Fibroblast of lung (primary cell): ENCODE measurements at regions not wholly inside any gene's neighbourhood (a gene's known extent, or its start where the extent isn't known, plus 50 kb on each side); places are given as distances from the start of the nearest gene placed in this dataset.

Experiments used
- DNase-seq, 2 donors: peaks; one replicate each; pipeline versions ENCODE4 v3.0.0 to v3.0.0-alpha.2; 2010; ENCODE audit warnings: low read depth in 2 of 2
- H2AFZ ChIP-seq: 2 replicates; pipeline ENCODE4 v1.5.1; 2012; ENCODE audit warnings: low read length, control low read depth, inconsistent platforms
- H3K27ac ChIP-seq: 2 replicates; pipeline ENCODE4 v1.5.1; 2011; ENCODE audit warnings: low read length, control low read depth; ENCODE audit not compliant: insufficient read depth
- H3K27me3 ChIP-seq: 2 replicates; pipeline ENCODE4 v1.5.1; 2011; ENCODE audit warnings: mild to moderate bottlenecking, low read length; ENCODE audit not compliant: control insufficient read depth, insufficient read depth
- H3K36me3 ChIP-seq: 2 replicates; pipeline ENCODE4 v1.5.1; 2011; ENCODE audit warnings: low read length; ENCODE audit not compliant: control insufficient read depth, insufficient read depth
- H3K4me1 ChIP-seq: 2 replicates; pipeline ENCODE4 v1.5.1; 2011; ENCODE audit warnings: low read length; ENCODE audit not compliant: control insufficient read depth, insufficient read depth; ENCODE audit errors: extremely low read depth
- H3K4me2 ChIP-seq: 2 replicates; pipeline ENCODE4 v1.5.1; 2011; ENCODE audit warnings: low read length, control low read depth; ENCODE audit not compliant: insufficient read depth; ENCODE audit errors: extremely low read depth
- H3K4me3 ChIP-seq, 4 experiments: fragments of 200-600 bp in 1 of 4; sonication (generic) in 1 of 4; replicated peaks in 1 of 4; 2 replicates each; pipeline ENCODE4 v1.5.1; 2011 to 2016; ENCODE audit warnings: low read length in 4 of 4, low read depth in 3 of 4, mild to moderate bottlenecking in 3 of 4, control low read depth in 2 of 4, inconsistent platforms in 1 of 4, mixed read lengths in 1 of 4; ENCODE audit not compliant: insufficient read depth in 1 of 4; ENCODE audit errors: control extremely low read depth in 1 of 4
- H3K79me2 ChIP-seq: 2 replicates; pipeline ENCODE4 v1.5.1; 2012; ENCODE audit warnings: mild to moderate bottlenecking, low read length, inconsistent platforms; ENCODE audit not compliant: control insufficient read depth, insufficient read depth
- H3K9ac ChIP-seq: 2 replicates; pipeline ENCODE4 v1.5.1; 2011; ENCODE audit warnings: mild to moderate bottlenecking, low read length, control low read depth; ENCODE audit not compliant: insufficient read depth
- H3K9me3 ChIP-seq: 2 replicates; pipeline ENCODE4 v1.5.1; 2012; ENCODE audit warnings: low read depth, low read length; ENCODE audit not compliant: control insufficient read depth, insufficient read depth
- H4K20me1 ChIP-seq: 2 replicates; pipeline ENCODE4 v1.5.1; 2011; ENCODE audit warnings: low read length; ENCODE audit not compliant: control insufficient read depth, insufficient read depth; ENCODE audit errors: extremely low read depth
- CTCF ChIP-seq, 2 donors: IDR thresholded peaks in 1 of 2; conservative IDR thresholded peaks in 1 of 2; 1 replicate in 1 of 2; 2 replicates in 1 of 2; pipeline ENCODE4 v1.5.1; 2011 to 2012; ENCODE audit warnings: low read length in 2 of 2, control low read depth in 1 of 2, inconsistent platforms in 1 of 2, low read depth in 1 of 2, mild to moderate bottlenecking in 1 of 2
- EZH2 ChIP-seq: IDR thresholded peaks from 2 replicates; pipeline ENCODE4 v1.5.1; 2012; ENCODE audit warnings: low read length, control low read depth, mild to moderate bottlenecking; ENCODE audit errors: missing control alignments

- no peaks in the 10 kb centered on the region for H3K27me3 ChIP-seq
- DNase-seq: no peak
- no peak overlapping the region for H3K9ac ChIP-seq
- H3K79me2 ChIP-seq: no peaks in the 10 kb centered on the region
- no peak overlapping the region for H3K4me2 ChIP-seq
- H3K4me3 ChIP-seq: no peak overlapping the region
- no peaks in the 10 kb centered on the region for H3K9me3 ChIP-seq
- H3K36me3 ChIP-seq: no peaks in the 10 kb centered on the region
- no peak for TF ChIP-seq CTCF (conservative IDR thresholded peaks at IDR 0.05 in 1 of 2, IDR thresholded peaks at IDR 0.05 in 1 of 2; ENCODE audit: low read depth in 1 of 2, low read length in 2 of 2)
- no peak for TF ChIP-seq EZH2
- H3K4me1 ChIP-seq: no peaks in the 10 kb centered on the region
- H2AFZ ChIP-seq: no peak overlapping the region
- no peak overlapping the region for H3K27ac ChIP-seq
- H4K20me1 ChIP-seq: no peaks in the 10 kb centered on the region
Observed at GRCh38 chr9:80305136-80305535, 733.4 kb downstream of the TLE4 start.

GRCh38 chr9:80294955-80295354 is 723.2 kb downstream of the TLE4 start:
- Histone ChIP-seq H3K27ac (no peak overlapping the region), H3K79me2 (no peaks in the 10 kb centered on the region), H3K36me3 (no peaks in the 10 kb centered on the region), H2AFZ (no peak overlapping the region), H3K27me3 (no peaks in the 10 kb centered on the region), H3K4me1 (no peaks in the 10 kb centered on the region), H4K20me1 (no peaks in the 10 kb centered on the region), H3K4me3 (no peak overlapping the region), H3K4me2 (no peak overlapping the region), H3K9me3 (no peaks in the 10 kb centered on the region), H3K9ac (no peak overlapping the region)
- no peak for DNase-seq
- TF ChIP-seq CTCF (conservative IDR thresholded peaks at IDR 0.05 in 1 of 2, IDR thresholded peaks at IDR 0.05 in 1 of 2; ENCODE audit: low read depth in 1 of 2, low read length in 2 of 2): no peak
- no peak for TF ChIP-seq EZH2

GRCh38 chr9:80294318-80294717 is 722.6 kb downstream of the TLE4 start:
- Histone ChIP-seq H3K4me1 (no peaks in the 10 kb centered on the region), H3K79me2 (no peaks in the 10 kb centered on the region), H3K36me3 (no peaks in the 10 kb centered on the region), H3K27ac (no peak overlapping the region), H3K9ac (no peak overlapping the region), H2AFZ (no peak overlapping the region), H3K4me2 (no peak overlapping the region), H4K20me1 (no peaks in the 10 kb centered on the region), H3K9me3 (no peaks in the 10 kb centered on the region), H3K27me3 (no peaks in the 10 kb centered on the region), H3K4me3 (no peak overlapping the region)
- TF ChIP-seq EZH2: no peak
- no peak for TF ChIP-seq CTCF (conservative IDR thresholded peaks at IDR 0.05 in 1 of 2, IDR thresholded peaks at IDR 0.05 in 1 of 2; ENCODE audit: low read depth in 1 of 2, low read length in 2 of 2)
- DNase-seq: no peak
